ENCODE measurements at regions not wholly inside any gene's neighbourhood (a gene's known extent, or its start where the extent isn't known, plus 50 kb on each side); places are given as distances from the start of the nearest gene placed in this dataset.

GRCh38 chr2:104733226-104733943 lies 120.5 kb upstream of the POU3F3 start:
- ATAC-seq, result no peak

DNA sequence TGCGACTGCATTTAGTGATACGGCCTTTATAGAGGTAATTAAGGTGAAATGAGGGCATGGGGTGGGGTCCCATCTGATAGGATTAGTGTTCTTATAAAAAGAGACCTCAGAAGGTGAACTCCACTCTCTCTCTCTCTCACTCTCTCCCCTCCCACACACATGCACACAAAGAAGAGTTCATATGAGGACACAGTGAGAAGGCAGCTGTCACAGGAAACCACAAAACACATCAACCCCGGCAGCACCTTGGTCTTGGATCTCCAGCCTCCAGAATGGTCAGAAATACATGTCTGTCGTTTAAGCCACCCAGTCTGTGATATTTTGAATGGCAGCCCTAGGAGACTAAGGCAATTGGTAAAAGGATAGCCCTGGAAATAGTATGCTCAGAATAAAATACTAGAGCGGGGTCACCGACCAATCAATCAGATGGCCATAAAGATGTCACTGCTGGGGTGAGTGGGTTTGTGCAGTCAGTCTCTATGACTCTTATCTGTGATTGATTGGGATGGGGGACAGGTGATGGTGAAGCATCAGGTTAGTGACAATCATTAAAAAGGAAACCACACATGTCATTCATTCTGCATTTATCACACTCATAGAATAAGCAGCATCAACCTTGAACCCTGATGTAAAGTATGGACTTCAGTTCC lies 118.9 kb upstream of the POU3F3 start:
- ATAC-seq, result no peak

- no peak for ATAC-seq
Observed at GRCh38 chr2:104736026-104736425, 117.9 kb upstream of the POU3F3 start.

- ATAC-seq, result no peak
Observed at GRCh38 chr2:104741860-104742259, 112.1 kb upstream of the POU3F3 start.

DNA sequence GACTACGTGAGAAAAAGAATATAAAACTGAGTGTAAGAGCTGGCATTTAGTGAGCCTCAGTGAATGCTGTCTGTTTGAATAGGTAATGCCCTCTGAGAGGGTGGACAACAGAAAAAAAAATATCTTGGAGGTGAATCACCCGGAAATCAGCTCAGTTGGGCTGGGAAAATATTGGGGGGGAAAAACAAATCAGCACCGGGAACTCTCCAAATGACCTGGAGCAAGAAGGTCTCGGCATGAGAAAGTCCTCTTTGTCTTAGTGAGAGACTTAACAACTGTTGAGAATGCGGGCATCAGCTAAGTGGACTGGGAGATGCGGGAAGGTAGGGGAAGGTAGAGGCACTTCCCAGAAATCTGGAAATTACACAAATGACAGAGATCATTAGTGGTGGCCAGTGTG lies 109.4 kb upstream of the POU3F3 start:
- no peak for ATAC-seq

DNA sequence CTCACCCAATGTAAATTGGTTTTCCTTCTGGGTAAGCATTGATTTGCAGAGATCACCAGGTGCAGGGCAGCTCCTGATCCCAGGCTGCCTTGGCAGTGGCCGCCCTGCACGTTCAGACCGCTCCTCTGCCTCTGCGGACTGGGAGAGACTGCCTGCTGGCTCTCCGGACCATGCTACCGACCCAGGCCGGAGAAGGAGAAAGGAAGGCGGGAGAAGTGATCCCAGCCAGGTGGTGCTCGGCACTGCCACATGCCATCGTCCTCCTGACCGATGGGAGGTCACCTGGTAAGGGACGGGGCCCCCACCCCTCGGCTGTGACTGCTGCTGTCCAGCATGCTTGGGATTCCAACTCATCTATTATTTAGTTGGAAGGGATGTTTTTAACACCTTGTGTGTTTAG lies 108.1 kb upstream of the POU3F3 start:
- no peak for ATAC-seq

GRCh38 chr2:104746299-104746698 lies 107.6 kb upstream of the POU3F3 start:
- ATAC-seq, result no peak

GRCh38 chr2:104746858-104747257 lies 107.1 kb upstream of the POU3F3 start:
- no peak for ATAC-seq

GRCh38 chr2:104749856-104750460 lies 104.0 kb upstream of the POU3F3 start:
- ATAC-seq, result peak in 1 of 2 donors; percentile 21

DNA sequence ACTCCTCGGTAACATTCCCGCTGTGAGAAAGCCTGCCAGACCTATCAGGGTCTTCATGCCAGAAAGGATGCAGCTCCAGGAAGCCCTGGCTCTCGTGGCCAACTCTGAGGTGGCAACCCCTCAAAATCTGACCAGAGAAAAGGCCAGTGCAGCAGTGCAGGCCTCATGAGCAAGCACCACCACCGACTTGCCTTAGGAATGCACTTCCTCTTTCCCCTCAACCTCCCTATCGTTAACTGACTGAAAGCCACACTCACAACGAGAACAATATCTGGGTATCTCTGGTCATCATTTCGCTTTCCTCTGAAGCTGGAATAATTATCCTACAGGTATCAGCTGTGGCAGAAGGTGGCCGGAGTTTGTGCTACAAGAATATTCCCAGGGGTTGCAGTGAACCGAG lies 101.4 kb upstream of the POU3F3 start:
- ATAC-seq, result no peak

- no peak for ATAC-seq
Observed at GRCh38 chr2:104755026-104755878, 98.7 kb upstream of the POU3F3 start.

GRCh38 chr2:104756118-104756517 lies 97.8 kb upstream of the POU3F3 start:
- ATAC-seq, result no peak

DNA sequence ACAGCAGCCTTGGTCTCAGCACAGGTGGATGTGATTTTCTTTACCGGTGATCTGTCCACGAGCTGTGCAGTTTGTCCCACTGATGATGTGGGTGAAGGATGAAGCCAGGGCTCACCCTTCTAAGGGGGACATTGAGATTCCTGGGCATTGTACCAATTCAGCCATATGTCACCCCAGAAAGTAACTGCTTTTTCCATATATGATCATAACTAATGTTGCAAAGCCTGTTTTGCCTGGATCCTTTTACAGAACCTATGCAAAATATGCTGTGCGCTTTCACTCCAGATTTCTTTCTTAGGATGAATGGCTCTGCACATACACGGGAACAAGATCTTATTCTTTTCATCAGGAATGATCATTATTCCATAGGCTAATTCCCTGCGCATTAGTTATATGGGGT lies 96.9 kb upstream of the POU3F3 start:
- ATAC-seq, result no peak

- ATAC-seq, result no peak
Observed at GRCh38 chr2:104758199-104758620, 95.7 kb upstream of the POU3F3 start.

DNA sequence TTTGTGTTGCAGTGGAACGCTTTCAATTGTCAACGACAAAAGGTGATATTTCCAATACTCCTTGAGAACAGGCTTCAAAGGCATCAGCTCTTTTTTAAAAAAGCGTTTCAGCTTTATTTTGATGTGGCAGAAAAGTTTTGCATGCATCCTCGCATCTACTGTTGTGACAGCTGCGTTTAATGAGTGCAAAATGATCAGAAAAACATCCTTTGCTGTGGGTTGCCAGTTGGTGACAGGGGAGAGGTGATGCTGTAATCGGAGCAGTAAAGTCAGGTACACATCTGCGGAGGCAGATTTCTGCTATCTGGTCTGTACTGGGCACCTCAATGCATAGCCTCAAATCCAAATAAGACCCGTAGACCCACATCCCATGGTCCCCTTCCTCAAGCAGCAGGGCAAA lies 91.9 kb upstream of the POU3F3 start:
- ATAC-seq, result no peak

- no peak for ATAC-seq
Observed at GRCh38 chr2:104766683-104767082, 87.2 kb upstream of the POU3F3 start.

DNA sequence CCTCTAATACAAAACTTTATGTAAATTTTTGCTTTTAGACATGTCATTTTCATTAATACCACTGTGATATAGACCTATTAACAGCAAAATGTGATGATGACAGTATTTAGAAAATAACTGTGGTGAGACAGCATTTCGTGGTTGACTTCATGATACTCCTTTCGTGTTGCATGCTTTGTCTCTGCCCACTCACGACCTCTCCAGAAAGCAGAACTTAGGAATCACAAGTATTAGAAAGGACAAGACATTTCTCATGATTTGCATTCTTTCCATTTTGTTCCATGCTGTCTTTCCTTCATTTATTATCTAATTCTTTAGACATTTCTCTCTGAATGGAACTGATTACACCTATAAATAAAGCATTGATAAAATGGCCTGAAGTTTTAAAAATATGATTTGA lies 85.2 kb upstream of the POU3F3 start:
- ATAC-seq, result no peak

- no peak for ATAC-seq
Observed at GRCh38 chr2:104769096-104769495, 84.8 kb upstream of the POU3F3 start.

DNA sequence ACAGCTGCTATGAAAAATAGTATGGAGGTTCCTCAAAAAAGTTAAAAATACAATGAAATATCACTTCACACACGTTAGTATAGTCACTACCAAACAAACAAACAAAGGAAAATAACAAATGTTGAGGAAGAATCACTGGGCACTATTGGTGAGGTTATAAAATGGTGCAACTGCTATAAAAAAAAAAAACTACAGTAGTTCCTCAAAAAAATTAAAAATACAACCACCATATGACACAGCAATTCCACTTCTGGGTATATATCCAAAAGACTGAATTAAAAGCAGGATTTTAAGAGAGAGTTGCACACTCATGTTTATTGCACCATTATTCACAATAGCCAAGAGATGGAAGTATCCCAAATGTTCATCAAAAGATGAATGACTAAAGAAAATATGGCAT lies 80.9 kb upstream of the POU3F3 start:
- ATAC-seq, result no peak

GRCh38 chr2:104774631-104775030 lies 79.3 kb upstream of the POU3F3 start:
- ATAC-seq, result no peak

GRCh38 chr2:104777721-104778120 lies 76.2 kb upstream of the POU3F3 start:
- no peak for ATAC-seq

DNA sequence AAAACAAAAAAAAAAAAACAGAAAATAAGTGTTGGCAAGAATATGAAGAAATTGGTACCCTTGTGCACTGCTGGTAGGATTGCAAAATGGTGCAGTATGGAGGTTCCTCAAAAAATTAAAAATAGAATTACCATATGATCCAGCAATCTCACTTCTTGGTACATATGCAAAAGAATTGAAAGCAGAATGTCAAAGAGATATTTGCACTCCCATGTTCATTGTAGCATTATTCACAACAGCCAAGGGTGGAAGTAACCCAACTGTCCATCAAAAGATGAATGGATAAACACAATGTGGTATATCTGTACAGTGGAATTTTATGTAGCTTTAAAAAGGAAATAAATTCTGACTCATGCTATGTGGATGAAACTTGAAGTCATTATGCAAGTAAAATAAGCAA lies 72.8 kb upstream of the POU3F3 start:
- ATAC-seq, result no peak

- ATAC-seq, result no peak
Observed at GRCh38 chr2:104784264-104784663, 69.7 kb upstream of the POU3F3 start.
